Central memory CD8-positive, alpha-beta T cell (primary cell): ENCODE measurements at regions not wholly inside any gene's neighbourhood (a gene's known extent, or its start where the extent isn't known, plus 50 kb on each side); places are given as distances from the start of the nearest gene placed in this dataset.

Experiments
- ATAC-seq: fragments of 150-1000 bp; cut with Tn5 transposase; replicated peaks from 2 replicates; pipeline ENCODE4 v1.10.0; 2022; ENCODE audit warnings: mild to moderate bottlenecking, moderate FRiP score, moderate number of reproducible peaks; ENCODE audit not compliant: poor library complexity, severe bottlenecking; ENCODE audit errors: extremely low read depth
- DNase-seq, 2 donors: peaks; one replicate each; pipeline ENCODE4 v3.0.0; 2021; ENCODE audit warnings: low spot score in 2 of 2
- H3K27ac Mint-ChIP-seq: one replicate; pipeline ENCODE4 v1.8.0; 2022; ENCODE audit warnings: low read depth, mild to moderate bottlenecking, moderate library complexity, mixed read lengths
- H3K27me3 Mint-ChIP-seq: one replicate; pipeline ENCODE4 v1.8.0; 2022; ENCODE audit warnings: mixed read lengths
- H3K36me3 Mint-ChIP-seq: one replicate; pipeline ENCODE4 v1.8.0; 2022; ENCODE audit warnings: mild to moderate bottlenecking, moderate library complexity, mixed read lengths; ENCODE audit not compliant: insufficient read depth
- H3K4me1 Mint-ChIP-seq: one replicate; pipeline ENCODE4 v1.8.0; 2022; ENCODE audit warnings: mixed read lengths
- H3K4me3 Mint-ChIP-seq: one replicate; pipeline ENCODE4 v1.8.0; 2022; ENCODE audit warnings: mild to moderate bottlenecking, moderate library complexity, mixed read lengths
- H3K9me3 Mint-ChIP-seq: one replicate; pipeline ENCODE4 v1.8.0; 2022; ENCODE audit warnings: mixed read lengths

DNA sequence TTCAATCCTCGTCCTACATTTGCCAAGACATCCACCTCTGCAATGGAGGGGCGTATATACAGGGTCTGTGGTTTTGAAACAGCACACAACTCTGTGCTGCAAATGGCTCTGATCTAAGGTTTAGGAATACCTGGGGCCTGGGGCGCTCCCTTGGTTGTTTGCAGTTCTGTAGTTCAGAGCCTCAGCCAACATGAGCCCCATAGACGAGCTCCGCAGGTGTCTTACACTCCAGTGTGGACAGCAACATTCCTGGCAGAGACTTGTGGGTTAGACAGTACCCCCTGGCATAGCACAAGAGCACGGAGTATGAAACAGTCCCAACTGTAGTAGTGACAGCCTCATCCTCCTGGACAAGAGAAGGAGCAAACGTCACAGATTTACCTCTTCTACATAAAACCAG is 120.3 kb upstream of the BARHL2 start:
- Mint-ChIP-seq H3K27ac (no peak overlapping the region), H3K9me3 (no peaks in the 10 kb centered on the region), H3K4me3 (no peak overlapping the region), H3K27me3 (peaks cover 98% of the 10 kb centered on the region), H3K36me3 (peaks cover 7% of the 10 kb centered on the region), H3K4me1 (peaks cover 16% of the 10 kb centered on the region)
- no peak for DNase-seq
- ATAC-seq, result no peak

DNA sequence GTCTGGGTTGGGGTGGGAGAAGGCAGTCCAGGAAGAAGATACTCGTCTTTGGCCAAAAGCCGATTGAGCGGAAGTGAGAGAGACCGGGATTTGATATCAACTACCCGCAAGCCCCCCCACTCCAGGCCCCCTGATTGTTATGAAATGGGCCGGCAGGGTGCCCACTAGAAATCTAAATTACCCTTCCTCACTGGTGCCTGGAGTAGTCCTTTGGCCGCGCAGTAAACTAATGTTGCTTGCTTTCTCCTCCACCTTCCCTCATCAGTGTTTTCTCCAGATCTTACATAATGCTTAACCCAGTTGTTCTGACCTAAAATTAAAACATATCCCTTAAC is 119.2 kb upstream of the BARHL2 start:
- Mint-ChIP-seq H3K36me3 (peaks cover 9% of the 10 kb centered on the region), H3K27ac (no peak overlapping the region), H3K4me3 (peak overlapping the region; percentile 23), H3K4me1 (peaks cover 16% of the 10 kb centered on the region), H3K27me3 (peaks cover 98% of the 10 kb centered on the region), H3K9me3 (no peaks in the 10 kb centered on the region)
- DNase-seq, result no peak
- ATAC-seq, result no peak

DNA sequence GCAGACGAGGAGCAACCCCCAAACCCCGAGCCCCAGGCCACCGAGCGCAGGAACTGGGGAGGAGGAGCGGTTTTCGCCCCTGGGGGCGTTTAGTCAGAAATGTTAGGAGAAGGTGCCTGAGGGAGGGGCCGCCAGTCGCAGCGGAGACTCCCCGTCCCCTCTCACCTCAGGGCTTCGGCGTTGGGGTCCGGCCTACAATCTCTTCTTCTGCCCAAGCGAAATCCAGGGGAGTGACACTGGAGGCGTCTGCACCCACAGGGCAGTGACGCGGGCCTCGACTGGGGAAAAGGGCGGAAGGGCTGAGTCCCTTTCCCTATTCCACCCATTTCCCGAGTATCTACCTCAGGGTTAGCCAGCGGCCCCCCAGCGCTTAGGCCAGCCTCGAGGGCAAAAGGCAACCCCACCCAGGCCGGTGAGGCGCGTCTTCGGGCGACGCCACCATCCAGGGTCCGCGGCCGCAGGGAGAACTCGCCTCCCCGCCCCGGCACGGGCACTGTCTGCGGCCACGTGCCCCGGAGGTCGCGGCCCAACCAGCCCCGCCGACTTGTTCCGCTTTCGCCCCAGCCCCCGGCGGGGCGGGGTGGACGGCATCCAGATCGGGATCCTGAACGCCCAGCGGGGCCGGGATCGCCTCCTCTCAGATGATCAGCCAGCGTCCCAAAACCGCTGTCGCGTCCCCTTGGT is 118.7 kb upstream of the BARHL2 start:
- Mint-ChIP-seq H3K27me3 (peaks cover 98% of the 10 kb centered on the region), H3K36me3 (peaks cover 9% of the 10 kb centered on the region), H3K4me1 (peaks cover 16% of the 10 kb centered on the region), H3K4me3 (no peak overlapping the region), H3K9me3 (no peaks in the 10 kb centered on the region), H3K27ac (no peak overlapping the region)
- DNase-seq (no peak), ATAC-seq (no peak)

DNA sequence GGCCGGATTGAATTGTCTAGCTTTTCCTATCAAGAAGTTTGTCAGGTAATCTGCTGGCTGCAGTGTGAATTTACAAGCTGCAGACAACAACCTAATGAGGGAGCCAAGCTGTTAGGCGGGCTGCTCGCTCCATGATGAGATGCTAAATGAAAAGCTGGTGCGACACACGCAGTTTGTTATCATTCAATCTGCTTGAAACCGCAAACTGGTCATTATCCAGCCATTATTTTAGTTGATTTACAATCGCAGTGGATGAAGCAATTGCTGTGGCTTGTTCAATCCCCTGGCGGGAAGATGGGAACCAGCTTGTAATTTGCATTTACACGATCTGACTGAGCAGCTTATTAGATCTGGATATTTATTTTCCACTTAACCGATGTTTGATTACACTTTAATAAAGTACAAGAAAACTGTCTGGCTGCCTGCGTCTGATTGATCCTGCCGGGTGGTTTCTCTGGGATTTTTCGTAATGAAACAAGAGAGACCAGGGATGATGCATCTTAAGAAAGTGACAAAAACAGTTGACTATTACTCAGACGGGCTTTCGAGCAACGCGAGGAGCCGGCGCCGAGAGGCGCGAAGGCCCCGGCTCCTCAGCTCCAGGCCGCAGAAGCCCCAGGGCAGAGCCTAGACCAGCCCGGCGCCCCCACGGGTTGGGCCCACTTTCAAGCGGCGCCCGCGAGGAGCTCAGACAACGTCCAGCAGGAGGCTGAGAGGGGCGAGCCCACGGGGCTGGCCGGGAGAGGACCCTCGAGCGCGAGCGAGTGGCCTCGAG is 118.0 kb upstream of the BARHL2 start:
- H3K4me1 Mint-ChIP-seq, result peaks cover 16% of the 10 kb centered on the region

DNA sequence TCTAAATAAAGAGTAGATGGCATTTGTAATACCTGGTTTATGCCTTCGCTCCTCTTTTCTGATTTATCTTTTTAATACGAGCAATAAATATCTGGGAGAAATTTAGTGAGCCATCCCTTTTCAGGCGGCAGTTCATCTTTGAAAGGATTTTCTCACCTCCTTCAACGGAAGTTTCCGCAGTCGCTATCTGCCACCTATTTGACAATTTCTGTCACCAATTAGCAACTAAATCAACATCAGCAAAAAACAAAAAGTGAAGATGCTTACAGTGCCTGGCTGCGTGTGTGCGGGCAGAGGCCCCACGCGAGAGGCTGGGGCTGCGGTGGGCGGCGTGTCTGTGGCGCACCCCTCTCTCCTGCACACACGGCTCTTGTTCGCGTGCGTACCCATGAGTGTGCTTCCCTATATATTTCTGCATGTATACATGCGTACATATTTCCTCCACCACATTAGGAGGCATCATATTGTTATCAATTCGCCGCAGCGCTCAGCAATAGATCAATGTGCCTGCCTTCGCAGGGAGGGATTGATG is 117.3 kb upstream of the BARHL2 start:
- H3K9me3 Mint-ChIP-seq, result no peaks in the 10 kb centered on the region
- H3K4me3 Mint-ChIP-seq, result peak overlapping the region; percentile 32
- ATAC-seq, result no peak
- peaks cover 98% of the 10 kb centered on the region for H3K27me3 Mint-ChIP-seq
- no peak overlapping the region for H3K27ac Mint-ChIP-seq
- DNase-seq, result no peak
- H3K36me3 Mint-ChIP-seq, result peaks cover 6% of the 10 kb centered on the region
- peaks cover 16% of the 10 kb centered on the region for H3K4me1 Mint-ChIP-seq

More for the DNA sequence above, 118.0 kb upstream of the BARHL2 start:
- no peak overlapping the region for H3K27ac Mint-ChIP-seq
- ATAC-seq, result no peak
- H3K9me3 Mint-ChIP-seq, result no peaks in the 10 kb centered on the region
- peaks cover 98% of the 10 kb centered on the region for H3K27me3 Mint-ChIP-seq
- H3K36me3 Mint-ChIP-seq, result peaks cover 6% of the 10 kb centered on the region
- peak overlapping the region; percentile 32 for H3K4me3 Mint-ChIP-seq
- no peak for DNase-seq

DNA sequence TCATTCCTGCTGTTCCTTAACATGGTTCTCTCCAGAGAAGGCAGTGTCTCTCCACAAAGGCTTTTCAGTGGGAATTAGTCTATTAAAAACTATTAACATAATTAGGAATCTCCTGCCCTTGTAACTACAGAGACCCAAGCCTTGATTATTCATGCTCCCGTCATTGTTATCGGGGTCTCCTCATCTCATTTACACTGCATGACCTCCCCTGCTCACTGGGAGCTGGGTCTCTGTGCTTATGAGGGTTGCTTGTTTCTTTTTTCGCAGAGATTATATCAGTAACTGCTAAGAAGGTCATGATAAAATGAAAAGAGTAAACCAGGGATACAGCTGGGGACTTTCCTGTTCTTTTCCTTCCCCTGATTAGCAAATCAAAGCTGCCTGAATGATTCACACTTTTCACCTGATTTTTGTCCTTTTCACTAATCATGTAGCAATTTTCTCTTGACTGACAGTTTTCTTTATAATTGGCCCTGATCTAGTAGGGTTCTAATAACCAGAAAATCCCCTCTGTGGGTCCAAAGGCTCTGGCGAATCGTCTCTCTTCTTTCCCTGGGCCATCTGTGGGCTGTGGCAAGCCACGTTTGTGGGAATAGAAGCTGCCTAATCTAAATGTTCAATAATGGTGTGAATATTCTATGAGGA is 116.5 kb upstream of the BARHL2 start:
- no peaks in the 10 kb centered on the region for H3K9me3 Mint-ChIP-seq
- ATAC-seq (no peak), DNase-seq (no peak)
- peaks cover 6% of the 10 kb centered on the region for H3K36me3 Mint-ChIP-seq
- H3K27me3 Mint-ChIP-seq, result peaks cover 98% of the 10 kb centered on the region
- H3K4me3 Mint-ChIP-seq, result no peak overlapping the region
- no peak overlapping the region for H3K27ac Mint-ChIP-seq
- peaks cover 16% of the 10 kb centered on the region for H3K4me1 Mint-ChIP-seq

DNA sequence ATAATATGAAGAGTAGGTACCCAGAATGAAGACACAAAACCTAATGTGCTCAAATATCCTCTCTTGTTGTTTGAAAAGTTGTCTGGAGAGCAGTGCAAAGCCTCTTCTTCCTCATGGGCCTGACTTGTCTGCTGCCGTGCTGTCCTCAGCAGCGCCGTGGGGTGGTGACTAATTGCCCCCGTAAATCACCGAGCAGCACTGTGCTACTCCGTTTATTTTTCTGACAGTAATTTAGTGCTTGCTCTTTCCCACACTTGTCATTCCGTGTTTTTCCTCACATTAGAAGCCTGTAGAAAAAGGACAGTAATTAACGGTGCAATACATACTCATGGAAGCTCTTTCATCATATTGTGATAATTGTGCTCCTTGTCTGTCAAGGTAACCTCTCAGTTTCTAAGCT is 114.8 kb upstream of the BARHL2 start:
- Mint-ChIP-seq H3K4me3 (no peak overlapping the region), H3K36me3 (peaks cover 4% of the 10 kb centered on the region), H3K4me1 (peaks cover 16% of the 10 kb centered on the region), H3K9me3 (no peaks in the 10 kb centered on the region), H3K27me3 (peaks cover 94% of the 10 kb centered on the region), H3K27ac (no peak overlapping the region)
- ATAC-seq (no peak), DNase-seq (no peak)

DNA sequence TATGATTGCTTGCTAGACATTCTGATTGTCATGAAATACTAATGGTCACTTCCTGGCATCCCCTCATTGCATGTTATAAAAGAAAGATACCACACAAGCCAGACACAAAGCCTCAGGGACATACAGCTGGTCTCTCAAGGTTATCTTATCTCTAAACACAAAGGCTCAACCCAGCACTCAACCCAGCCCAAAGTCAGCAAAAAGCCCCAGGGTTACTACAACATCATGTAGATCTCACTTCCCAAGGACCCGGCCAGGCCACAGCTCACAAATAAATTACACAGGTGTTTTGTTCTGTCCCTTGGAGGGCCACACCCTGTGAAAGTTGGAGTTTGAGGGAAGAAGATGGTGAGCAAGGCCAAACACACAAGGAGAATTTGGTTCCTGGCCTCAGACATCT is 109.7 kb upstream of the BARHL2 start:
- H3K27me3 Mint-ChIP-seq, result peaks cover 79% of the 10 kb centered on the region
- H3K36me3 Mint-ChIP-seq, result peaks cover 2% of the 10 kb centered on the region
- no peak for ATAC-seq
- H3K9me3 Mint-ChIP-seq, result no peaks in the 10 kb centered on the region
- no peak overlapping the region for H3K27ac Mint-ChIP-seq
- no peaks in the 10 kb centered on the region for H3K4me1 Mint-ChIP-seq
- no peak overlapping the region for H3K4me3 Mint-ChIP-seq
- no peak for DNase-seq

DNA sequence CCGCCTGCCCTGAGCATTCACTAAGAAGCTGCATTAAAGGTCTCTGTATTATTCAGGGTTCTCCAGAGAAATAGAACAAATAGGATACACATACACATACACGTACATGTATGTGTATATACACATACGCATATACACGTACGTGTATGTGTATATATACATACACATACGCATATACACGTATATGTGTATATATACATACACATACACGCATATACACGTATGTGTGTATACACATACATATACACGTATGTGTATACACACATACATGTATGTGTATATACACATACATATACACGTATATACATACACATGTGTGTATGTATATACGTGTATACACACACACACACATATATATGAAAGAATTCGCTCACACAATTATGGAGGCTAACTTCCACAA is 108.9 kb upstream of the BARHL2 start:
- no peaks in the 10 kb centered on the region for H3K9me3 Mint-ChIP-seq
- peaks cover 71% of the 10 kb centered on the region for H3K27me3 Mint-ChIP-seq

DNA sequence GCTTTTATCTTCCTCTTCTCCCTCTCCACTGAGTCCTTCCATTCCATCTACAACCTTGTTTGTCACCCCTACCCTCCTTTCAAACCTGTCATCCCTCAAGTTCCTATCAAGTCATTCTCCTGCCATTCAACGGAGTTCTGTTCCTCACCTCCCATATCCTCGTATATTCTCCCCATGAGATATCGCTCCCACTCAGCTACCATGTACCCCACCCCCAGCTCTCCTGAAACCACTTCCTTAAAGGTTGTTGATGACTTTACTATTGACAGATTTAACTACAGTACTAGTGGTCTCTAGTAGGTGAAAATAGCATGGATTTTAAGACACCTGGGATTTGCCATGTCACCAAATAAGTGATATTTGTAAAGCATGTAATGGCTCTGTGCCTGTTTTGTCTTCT is 107.4 kb upstream of the BARHL2 start:
- Mint-ChIP-seq H3K36me3 (no peaks in the 10 kb centered on the region), H3K27me3 (peaks cover 57% of the 10 kb centered on the region), H3K4me3 (no peak overlapping the region), H3K4me1 (no peaks in the 10 kb centered on the region), H3K9me3 (no peaks in the 10 kb centered on the region), H3K27ac (no peak overlapping the region)
- ATAC-seq (no peak), DNase-seq (no peak)

More for the DNA sequence above, 108.9 kb upstream of the BARHL2 start:
- H3K36me3 Mint-ChIP-seq, result no peaks in the 10 kb centered on the region
- ATAC-seq (no peak), DNase-seq (no peak)
- no peaks in the 10 kb centered on the region for H3K4me1 Mint-ChIP-seq
- no peak overlapping the region for H3K27ac Mint-ChIP-seq
- H3K4me3 Mint-ChIP-seq, result no peak overlapping the region

DNA sequence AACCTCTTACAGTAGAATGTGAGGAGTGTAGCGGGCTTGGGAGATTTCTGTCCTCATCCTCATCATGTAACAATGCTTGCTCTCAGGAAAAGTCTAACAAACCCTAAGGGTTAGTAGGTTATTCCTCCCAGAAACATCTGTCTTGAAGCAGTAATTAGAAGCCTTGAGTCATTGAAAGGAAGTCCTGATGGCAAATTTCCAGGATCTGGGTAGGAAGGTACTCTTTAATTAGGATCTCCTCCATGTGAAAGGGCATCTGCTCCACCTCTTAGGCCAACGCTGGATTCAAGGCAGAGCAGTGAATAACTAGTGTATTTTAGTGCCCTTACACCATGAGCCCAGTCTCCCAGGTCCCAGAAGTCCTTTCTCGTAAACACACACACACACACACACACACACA is 106.6 kb upstream of the BARHL2 start:
- Mint-ChIP-seq H3K27me3 (peaks cover 49% of the 10 kb centered on the region), H3K4me1 (no peaks in the 10 kb centered on the region), H3K36me3 (no peaks in the 10 kb centered on the region), H3K9me3 (no peaks in the 10 kb centered on the region), H3K4me3 (no peak overlapping the region), H3K27ac (no peak overlapping the region)
- DNase-seq (no peak), ATAC-seq (no peak)

DNA sequence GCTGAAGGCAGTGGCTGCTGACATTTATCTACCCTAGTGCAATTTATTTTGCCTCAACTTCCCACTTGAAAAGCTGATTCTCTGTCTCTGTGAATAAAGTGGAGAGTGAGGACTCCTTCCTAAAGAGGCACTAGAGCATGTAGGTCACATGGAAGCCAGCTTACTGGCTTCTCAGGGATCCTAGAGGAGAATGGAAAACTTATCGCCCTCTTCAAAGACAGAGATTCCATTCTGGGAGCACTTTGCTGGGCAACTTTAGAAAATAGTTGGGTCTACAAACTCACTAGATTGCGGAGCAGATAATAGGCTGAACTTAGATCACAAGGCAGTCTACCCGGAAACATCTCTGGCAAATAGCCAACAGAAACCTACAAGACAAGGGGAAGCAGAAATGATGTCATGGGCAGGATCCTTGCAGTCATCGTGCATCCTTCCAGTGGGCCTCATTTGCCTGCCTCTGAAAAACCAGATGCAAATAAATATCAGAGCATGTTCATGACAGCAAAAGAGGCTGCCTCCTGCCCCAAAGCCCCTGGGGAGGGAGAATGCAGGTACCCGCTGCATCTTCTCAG is 104.8 kb upstream of the BARHL2 start:
- no peak for DNase-seq
- no peak for ATAC-seq
- Mint-ChIP-seq H3K9me3 (no peaks in the 10 kb centered on the region), H3K4me1 (no peaks in the 10 kb centered on the region), H3K27me3 (peaks cover 48% of the 10 kb centered on the region), H3K27ac (no peak overlapping the region), H3K36me3 (no peaks in the 10 kb centered on the region), H3K4me3 (no peak overlapping the region)
